Fibroblast of lung (primary cell): ENCODE measurements at regions not wholly inside any gene's neighbourhood (a gene's known extent, or its start where the extent isn't known, plus 50 kb on each side); places are given as distances from the start of the nearest gene placed in this dataset.

ENCODE experiments used
- EZH2 ChIP-seq: IDR thresholded peaks from 2 replicates; pipeline ENCODE4 v1.5.1; 2012; ENCODE audit warnings: low read length, control low read depth, mild to moderate bottlenecking; ENCODE audit errors: missing control alignments
- TF ChIP-seq, protein P1 (sequence below), 2 donors: IDR thresholded peaks in 1 of 2; conservative IDR thresholded peaks in 1 of 2; 1 replicate in 1 of 2; 2 replicates in 1 of 2; pipeline ENCODE4 v1.5.1; 2011 to 2012; ENCODE audit warnings: low read length in 2 of 2, control low read depth in 1 of 2, inconsistent platforms in 1 of 2, low read depth in 1 of 2, mild to moderate bottlenecking in 1 of 2

DNA sequence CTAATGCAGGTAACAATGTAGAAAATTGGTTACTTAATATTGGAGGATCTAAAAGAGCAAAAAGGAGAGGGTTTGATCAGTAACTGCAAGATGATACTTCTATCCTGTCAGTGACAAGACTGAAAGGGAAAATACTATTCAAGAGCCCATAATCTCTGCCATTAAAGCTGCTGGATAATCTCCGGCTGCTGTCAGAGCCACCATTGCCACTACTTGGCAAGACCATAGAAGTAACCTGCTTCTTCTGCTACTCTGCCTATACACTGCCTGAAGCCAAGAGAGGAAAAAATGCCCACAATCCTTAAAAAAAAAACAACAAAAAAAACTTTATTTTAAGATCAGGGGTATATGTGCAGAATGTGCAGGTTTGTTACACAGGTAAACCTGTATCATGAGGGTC is 386.5 kb upstream of the ID4 start:
- TF ChIP-seq, protein P1, sequence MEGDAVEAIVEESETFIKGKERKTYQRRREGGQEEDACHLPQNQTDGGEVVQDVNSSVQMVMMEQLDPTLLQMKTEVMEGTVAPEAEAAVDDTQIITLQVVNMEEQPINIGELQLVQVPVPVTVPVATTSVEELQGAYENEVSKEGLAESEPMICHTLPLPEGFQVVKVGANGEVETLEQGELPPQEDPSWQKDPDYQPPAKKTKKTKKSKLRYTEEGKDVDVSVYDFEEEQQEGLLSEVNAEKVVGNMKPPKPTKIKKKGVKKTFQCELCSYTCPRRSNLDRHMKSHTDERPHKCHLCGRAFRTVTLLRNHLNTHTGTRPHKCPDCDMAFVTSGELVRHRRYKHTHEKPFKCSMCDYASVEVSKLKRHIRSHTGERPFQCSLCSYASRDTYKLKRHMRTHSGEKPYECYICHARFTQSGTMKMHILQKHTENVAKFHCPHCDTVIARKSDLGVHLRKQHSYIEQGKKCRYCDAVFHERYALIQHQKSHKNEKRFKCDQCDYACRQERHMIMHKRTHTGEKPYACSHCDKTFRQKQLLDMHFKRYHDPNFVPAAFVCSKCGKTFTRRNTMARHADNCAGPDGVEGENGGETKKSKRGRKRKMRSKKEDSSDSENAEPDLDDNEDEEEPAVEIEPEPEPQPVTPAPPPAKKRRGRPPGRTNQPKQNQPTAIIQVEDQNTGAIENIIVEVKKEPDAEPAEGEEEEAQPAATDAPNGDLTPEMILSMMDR (conservative IDR thresholded peaks at IDR 0.05 in 1 of 2, IDR thresholded peaks at IDR 0.05 in 1 of 2; ENCODE audit: low read depth in 1 of 2, low read length in 2 of 2), result no peak
- no peak for TF ChIP-seq EZH2
